ENCODE measurements at regions not wholly inside any gene's neighbourhood (a gene's known extent, or its start where the extent isn't known, plus 50 kb on each side); places are given as distances from the start of the nearest gene placed in this dataset.

DNA sequence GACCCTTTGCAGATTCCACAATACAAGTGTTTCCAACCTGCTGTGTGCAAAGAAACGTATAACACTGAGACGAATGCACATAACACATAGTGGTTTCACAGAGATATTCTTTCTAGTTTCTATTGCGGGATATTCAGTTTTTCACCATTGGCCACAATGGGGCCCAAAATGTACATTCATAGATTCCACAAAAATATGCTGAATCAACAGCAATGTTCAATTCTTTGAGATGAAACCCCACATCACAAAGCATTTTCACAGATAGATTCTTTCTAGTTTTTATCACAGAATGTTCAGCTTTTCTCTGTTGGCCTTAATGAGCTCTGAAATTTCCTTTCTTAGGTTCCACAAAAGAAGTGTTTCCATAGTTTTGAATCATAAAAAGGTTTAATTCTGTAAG, 2472.3 kb downstream of the TP53TG3F start:
- DNase-seq: no peak

All from GDM1 (cell line).